ENCODE measurements at regions not wholly inside any gene's neighbourhood (a gene's known extent, or its start where the extent isn't known, plus 50 kb on each side); places are given as distances from the start of the nearest gene placed in this dataset.

GRCh38 chr4:155026715-155027114 lies 181.7 kb upstream of the NPY2R start:
- Histone ChIP-seq H3K27me3 (ENCODE audit: insufficient read depth, low read depth) (no peaks in the 10 kb centered on the region), H4K20me1 (ENCODE audit: insufficient read depth) (no peaks in the 10 kb centered on the region), H3K27ac (no peak overlapping the region), H3K4me3 (IDR thresholded peaks at IDR 0.05; ENCODE audit: insufficient read depth, low read depth, low read length) (no peak overlapping the region), H3K4me1 (ENCODE audit: low read depth, poor library complexity, severe bottlenecking) (no peaks in the 10 kb centered on the region), H2AFZ (ENCODE audit: low read depth) (no peak overlapping the region), H3K79me2 (ENCODE audit: insufficient read depth, low read depth) (no peaks in the 10 kb centered on the region), H3K4me2 (no peak overlapping the region), H3K9ac (no peak overlapping the region), H3K36me3 (ENCODE audit: insufficient read depth) (no peaks in the 10 kb centered on the region)
- no peak for TF ChIP-seq CTCF (conservative IDR thresholded peaks at IDR 0.05; ENCODE audit: low read depth, low read length)

- no peaks in the 10 kb centered on the region for H3K79me2 ChIP-seq (ENCODE audit: insufficient read depth, low read depth)
- no peak for TF ChIP-seq CTCF (conservative IDR thresholded peaks at IDR 0.05; ENCODE audit: low read depth, low read length)
- peak overlapping the region; percentile 58 for H2AFZ ChIP-seq (ENCODE audit: low read depth)
- H3K36me3 ChIP-seq (ENCODE audit: insufficient read depth), result no peaks in the 10 kb centered on the region
- H3K9ac ChIP-seq, result peak overlapping the region; percentile 18; the same call in 1 of the 2 replicates
- peak overlapping the region; percentile 55 for H3K4me2 ChIP-seq
- no peaks in the 10 kb centered on the region for H3K27me3 ChIP-seq (ENCODE audit: insufficient read depth, low read depth)
- H3K4me1 ChIP-seq (ENCODE audit: low read depth, poor library complexity, severe bottlenecking), result peaks cover 27% of the 10 kb centered on the region
- no peak overlapping the region for H3K4me3 ChIP-seq (IDR thresholded peaks at IDR 0.05; ENCODE audit: insufficient read depth, low read depth, low read length)
- H4K20me1 ChIP-seq (ENCODE audit: insufficient read depth), result no peaks in the 10 kb centered on the region
- peak overlapping the region; percentile 74 for H3K27ac ChIP-seq
Observed at GRCh38 chr4:155032521-155033229, 175.8 kb upstream of the NPY2R start.

- Histone ChIP-seq H3K9ac (no peak overlapping the region; the same call in 1 of the 2 replicates), H3K4me1 (ENCODE audit: low read depth, poor library complexity, severe bottlenecking) (peaks cover 28% of the 10 kb centered on the region), H3K27me3 (ENCODE audit: insufficient read depth, low read depth) (no peaks in the 10 kb centered on the region), H3K4me3 (IDR thresholded peaks at IDR 0.05; ENCODE audit: insufficient read depth, low read depth, low read length) (no peak overlapping the region), H4K20me1 (ENCODE audit: insufficient read depth) (no peaks in the 10 kb centered on the region), H2AFZ (ENCODE audit: low read depth) (peak overlapping the region; percentile 58), H3K4me2 (peak overlapping the region; percentile 55), H3K27ac (peak overlapping the region; percentile 74), H3K79me2 (ENCODE audit: insufficient read depth, low read depth) (no peaks in the 10 kb centered on the region), H3K36me3 (ENCODE audit: insufficient read depth) (no peaks in the 10 kb centered on the region)
- no peak for TF ChIP-seq CTCF (conservative IDR thresholded peaks at IDR 0.05; ENCODE audit: low read depth, low read length)
Observed at GRCh38 chr4:155033604-155034003, 174.8 kb upstream of the NPY2R start.

GRCh38 chr4:155037031-155037430 lies 171.4 kb upstream of the NPY2R start:
- Histone ChIP-seq H3K27me3 (ENCODE audit: insufficient read depth, low read depth) (no peaks in the 10 kb centered on the region), H4K20me1 (ENCODE audit: insufficient read depth) (no peaks in the 10 kb centered on the region), H3K27ac (no peak overlapping the region), H3K4me2 (no peak overlapping the region), H3K79me2 (ENCODE audit: insufficient read depth, low read depth) (no peaks in the 10 kb centered on the region), H2AFZ (ENCODE audit: low read depth) (no peak overlapping the region), H3K9ac (no peak overlapping the region), H3K36me3 (ENCODE audit: insufficient read depth) (no peaks in the 10 kb centered on the region), H3K4me1 (ENCODE audit: low read depth, poor library complexity, severe bottlenecking) (peaks cover 40% of the 10 kb centered on the region), H3K4me3 (IDR thresholded peaks at IDR 0.05; ENCODE audit: insufficient read depth, low read depth, low read length) (no peak overlapping the region)
- TF ChIP-seq CTCF (conservative IDR thresholded peaks at IDR 0.05; ENCODE audit: low read depth, low read length), result no peak
